CD14-positive monocyte (primary cell): ENCODE measurements at regions not wholly inside any gene's neighbourhood (a gene's known extent, or its start where the extent isn't known, plus 50 kb on each side); places are given as distances from the start of the nearest gene placed in this dataset.

Experiments used
- DNase-seq, 3 donors: peaks; one replicate each; pipeline ENCODE4 v3.0.0-alpha.2; 2011 to 2022
- H2AFZ ChIP-seq: 2 replicates; pipeline ENCODE4 v1.6.0; 2012; ENCODE audit warnings: mild to moderate bottlenecking, low read depth, low read length, inconsistent platforms; ENCODE audit not compliant: insufficient read depth, poor library complexity, severe bottlenecking
- H3K27ac ChIP-seq, 2 donors: 1 replicate in 1 of 2; 2 replicates in 1 of 2; pipeline ENCODE4 v1.5.1; 2012 to 2013; ENCODE audit warnings: low read length in 2 of 2, control low read depth in 1 of 2, inconsistent platforms in 1 of 2, low read depth in 1 of 2, mild to moderate bottlenecking in 1 of 2
- H3K27me3 ChIP-seq, 2 donors: one replicate each; pipeline versions ENCODE4 v1.6.0 to v1.6.1; 2011 to 2013; ENCODE audit warnings: low read length in 2 of 2; ENCODE audit not compliant: control insufficient read depth in 2 of 2, insufficient read depth in 2 of 2
- H3K36me3 ChIP-seq, 2 donors: replicated peaks in 1 of 2; 1 replicate in 1 of 2; 2 replicates in 1 of 2; pipeline versions ENCODE4 v1.5.1 to v1.6.1; 2012 to 2013; ENCODE audit warnings: low read length in 2 of 2, control low read depth in 1 of 2, inconsistent platforms in 1 of 2, mild to moderate bottlenecking in 1 of 2; ENCODE audit not compliant: insufficient read depth in 2 of 2, control insufficient read depth in 1 of 2
- H3K4me1 ChIP-seq, 2 donors: 1 replicate in 1 of 2; 2 replicates in 1 of 2; pipeline versions ENCODE4 v1.5.1 to v1.6.1; 2012 to 2013; ENCODE audit warnings: low read length in 2 of 2, control low read depth in 1 of 2, inconsistent platforms in 1 of 2, mild to moderate bottlenecking in 1 of 2, moderate library complexity in 1 of 2; ENCODE audit not compliant: insufficient read depth in 2 of 2, control insufficient read depth in 1 of 2
- H3K4me2 ChIP-seq: replicated peaks from 2 replicates; pipeline ENCODE3; 2012; ENCODE audit warnings: low read length, moderate library complexity, mild to moderate bottlenecking; ENCODE audit not compliant: poor library complexity, severe bottlenecking; ENCODE audit errors: extremely low read depth
- H3K4me3 ChIP-seq, 3 experiments: fragments of 200-600 bp in 1 of 3; sonication (generic) in 1 of 3; replicated peaks in 1 of 3; 1 replicate in 2 of 3; 2 replicates in 1 of 3; pipeline ENCODE4 v1.5.1; 2011 to 2013; ENCODE audit warnings: low read length in 3 of 3, mild to moderate bottlenecking in 3 of 3, control low read depth in 2 of 3, low read depth in 2 of 3, inconsistent platforms in 1 of 3, moderate library complexity in 1 of 3
- H3K79me2 ChIP-seq: 2 replicates; pipeline ENCODE4 v1.6.0; 2012; ENCODE audit warnings: mild to moderate bottlenecking, control low read depth, inconsistent platforms, low read length, moderate library complexity; ENCODE audit not compliant: insufficient read depth
- H3K9ac ChIP-seq: 2 replicates; pipeline ENCODE4 v1.6.0; 2017; ENCODE audit warnings: low read length, mild to moderate bottlenecking; ENCODE audit not compliant: insufficient read depth, poor library complexity, severe bottlenecking
- H3K9me3 ChIP-seq, 2 donors: replicated peaks in 1 of 2; 1 replicate in 1 of 2; 2 replicates in 1 of 2; pipeline versions ENCODE4 v1.5.1 to v1.6.1; 2012 to 2013; ENCODE audit warnings: low read length in 2 of 2, control low read depth in 1 of 2; ENCODE audit not compliant: control insufficient read depth in 1 of 2, insufficient read depth in 1 of 2
- H4K20me1 ChIP-seq: 2 replicates; pipeline ENCODE4 v1.6.0; 2012; ENCODE audit warnings: mild to moderate bottlenecking, low read length, control low read depth, moderate library complexity; ENCODE audit not compliant: insufficient read depth
- H3K27ac Mint-ChIP-seq, 7 donors: one replicate each; pipeline ENCODE4 v1.8.0; 2020; ENCODE audit warnings: mild to moderate bottlenecking in 7 of 7, mixed read lengths in 7 of 7, moderate library complexity in 6 of 7, inconsistent platforms in 2 of 7
- H3K27me3 Mint-ChIP-seq, 3 donors: one replicate each; pipeline ENCODE4 v1.8.0; 2021 to 2022; ENCODE audit warnings: low read depth in 3 of 3, mild to moderate bottlenecking in 3 of 3, mixed read lengths in 3 of 3, moderate library complexity in 3 of 3, inconsistent platforms in 1 of 3
- H3K36me3 Mint-ChIP-seq, 2 donors: one replicate each; pipeline ENCODE4 v1.8.0; 2020; ENCODE audit warnings: mixed read lengths in 2 of 2, inconsistent platforms in 1 of 2, mild to moderate bottlenecking in 1 of 2
- H3K4me1 Mint-ChIP-seq: one replicate; pipeline ENCODE4 v1.8.0; 2020; ENCODE audit warnings: mild to moderate bottlenecking, mixed read lengths
- H3K4me3 Mint-ChIP-seq, 2 donors: one replicate each; pipeline ENCODE4 v1.8.0; 2020; ENCODE audit warnings: mild to moderate bottlenecking in 2 of 2, mixed read lengths in 2 of 2, moderate library complexity in 1 of 2
- H3K9me3 Mint-ChIP-seq, 7 donors: one replicate each; pipeline ENCODE4 v1.8.0; 2020 to 2022; ENCODE audit warnings: mixed read lengths in 7 of 7, mild to moderate bottlenecking in 6 of 7, moderate library complexity in 6 of 7, inconsistent platforms in 2 of 7
- CTCF ChIP-seq: fragments of 200-600 bp; IDR thresholded peaks from one replicate; pipeline ENCODE4 v1.8.0; 2022; ENCODE audit warnings: antibody characterized with exemption, mild to moderate bottlenecking
- WGBS: methylation state at CpG from one replicate; pipeline ENCODE4 v1.1.5; 2013; ENCODE audit warnings: missing lambda C conversion rate; ENCODE audit not compliant: insufficient coverage; 5-methylcytosine and 5-hydroxymethylcytosine counted together
- intact Hi-C, 2 donors: fragments of 100-400 bp; cut with micrococcal nuclease; formaldehyde crosslinking; loops; one replicate each; pipeline versions ENCODE4 v1.15.0 to v1.15.1; 2023

DNA sequence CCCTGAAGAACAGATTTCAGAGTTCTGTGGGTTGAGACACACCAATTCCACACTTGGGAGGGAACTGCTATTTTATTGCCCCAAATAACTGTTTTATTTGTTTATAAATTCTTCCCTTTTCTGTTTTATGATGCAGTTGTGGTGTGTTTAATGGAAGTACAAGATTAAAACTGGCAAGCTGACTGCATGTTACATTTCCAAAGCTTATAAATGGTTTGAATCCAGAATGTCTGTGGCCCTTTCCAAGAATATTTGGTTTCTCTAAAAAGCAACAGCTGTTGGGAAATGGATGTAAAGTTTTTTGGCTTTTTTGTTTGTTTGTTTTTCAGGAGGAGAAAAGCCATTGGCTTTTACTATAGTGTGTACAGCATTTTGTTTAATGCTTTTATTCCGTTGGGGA lies 234.5 kb downstream of the MTX2 start:
- no peak for DNase-seq
- Histone ChIP-seq H2AFZ (no peak overlapping the region), H3K79me2 (no peaks in the 10 kb centered on the region), H3K9me3 (no peaks in the 10 kb centered on the region), H3K9ac (no peak overlapping the region), H3K27ac (no peak overlapping the region), H4K20me1 (no peaks in the 10 kb centered on the region), H3K27me3 (peaks cover 21 to 26% of the 10 kb centered on the region in 2 donors), H3K4me2 (no peak overlapping the region), H3K4me3 (no peak overlapping the region), H3K4me1 (no peaks in the 10 kb centered on the region), H3K36me3 (no peaks in the 10 kb centered on the region)
- intact Hi-C loops = no loop called here
- Mint-ChIP-seq H3K4me3 (no peak overlapping the region), H3K9me3 (peaks cover 0 to 2% (median 0%) of the 10 kb centered on the region in 7 donors), H3K27ac (no peak overlapping the region), H3K4me1 (no peaks in the 10 kb centered on the region), H3K27me3 (peaks cover 21 to 38% (median 26%) of the 10 kb centered on the region in 3 donors), H3K36me3 (no peaks in the 10 kb centered on the region)
- TF ChIP-seq CTCF = no peak
- no CpG with 5 or more reads among the region's 1 CpG for WGBS

DNA sequence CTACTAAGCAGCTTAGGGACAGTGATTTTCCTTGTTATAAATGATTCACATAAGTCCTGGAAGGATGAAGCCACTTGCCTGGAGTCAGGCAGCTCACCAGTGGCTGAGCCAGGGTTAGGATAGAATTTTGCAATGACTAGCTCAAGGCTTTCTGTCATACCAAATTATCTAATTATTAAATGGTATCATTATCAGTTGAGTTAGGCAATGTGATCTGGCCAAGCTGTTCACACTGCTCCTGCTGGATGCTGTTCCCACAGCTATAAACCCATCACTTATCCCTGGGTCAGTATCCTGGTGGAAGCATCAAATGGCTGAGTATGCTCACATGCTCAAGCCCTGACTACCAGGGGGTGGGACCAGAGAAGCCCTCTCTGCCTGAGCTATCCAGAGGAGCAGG lies 235.2 kb downstream of the MTX2 start:
- no peaks in the 10 kb centered on the region for H4K20me1 ChIP-seq
- Mint-ChIP-seq H3K9me3 (peaks cover 0 to 2% (median 0%) of the 10 kb centered on the region in 7 donors), H3K36me3 (no peaks in the 10 kb centered on the region), H3K27ac (peak overlapping the region in 1 of 7 donors; percentile 42), H3K4me3 (no peak overlapping the region), H3K4me1 (no peaks in the 10 kb centered on the region), H3K27me3 (peaks cover 18 to 35% (median 21%) of the 10 kb centered on the region in 3 donors)
- intact Hi-C loops = no loop called here
- no peak for DNase-seq
- H3K4me3 ChIP-seq = no peak overlapping the region
- TF ChIP-seq CTCF = no peak
- H3K79me2 ChIP-seq = no peaks in the 10 kb centered on the region
- no peaks in the 10 kb centered on the region for H3K4me1 ChIP-seq
- H3K27ac ChIP-seq = no peak overlapping the region
- H3K4me2 ChIP-seq = no peak overlapping the region
- H3K9me3 ChIP-seq = no peaks in the 10 kb centered on the region
- no peak overlapping the region for H2AFZ ChIP-seq
- no peak overlapping the region for H3K9ac ChIP-seq
- H3K36me3 ChIP-seq = no peaks in the 10 kb centered on the region
- peaks cover 21 to 22% of the 10 kb centered on the region in 2 donors for H3K27me3 ChIP-seq
